Large intestine (tissue), 3 donors: ENCODE measurements at regions not wholly inside any gene's neighbourhood (a gene's known extent, or its start where the extent isn't known, plus 50 kb on each side); places are given as distances from the start of the nearest gene placed in this dataset.

Experiments
- DNase-seq, 2 donors: peaks; one replicate each; pipeline versions ENCODE4 v3.0.0 to v3.0.0-alpha.2; 2013
- H3K27ac ChIP-seq: one replicate; pipeline ENCODE4 v1.5.1; 2013; ENCODE audit warnings: low read length
- H3K27me3 ChIP-seq: 2 replicates; pipeline ENCODE4 v1.6.1; 2013; ENCODE audit warnings: low read length; ENCODE audit not compliant: control insufficient read depth, insufficient read depth
- H3K36me3 ChIP-seq: 2 replicates; pipeline ENCODE4 v1.6.1; 2013; ENCODE audit warnings: low read length; ENCODE audit not compliant: control insufficient read depth, insufficient read depth
- H3K4me1 ChIP-seq: one replicate; pipeline ENCODE4 v1.6.1; 2013; ENCODE audit warnings: low read length; ENCODE audit not compliant: control insufficient read depth, insufficient read depth
- H3K4me3 ChIP-seq: one replicate; pipeline ENCODE4 v1.5.1; 2013; ENCODE audit warnings: low read length
- H3K9me3 ChIP-seq: one replicate; pipeline ENCODE4 v1.6.1; 2013; ENCODE audit warnings: mild to moderate bottlenecking, low read depth, low read length, moderate library complexity; ENCODE audit not compliant: control insufficient read depth
- WGBS: methylation state at CpG from one replicate; pipeline ENCODE4 v1.1.5; 2013; ENCODE audit warnings: low lambda C conversion rate; ENCODE audit not compliant: insufficient coverage; 5-methylcytosine and 5-hydroxymethylcytosine counted together

DNA sequence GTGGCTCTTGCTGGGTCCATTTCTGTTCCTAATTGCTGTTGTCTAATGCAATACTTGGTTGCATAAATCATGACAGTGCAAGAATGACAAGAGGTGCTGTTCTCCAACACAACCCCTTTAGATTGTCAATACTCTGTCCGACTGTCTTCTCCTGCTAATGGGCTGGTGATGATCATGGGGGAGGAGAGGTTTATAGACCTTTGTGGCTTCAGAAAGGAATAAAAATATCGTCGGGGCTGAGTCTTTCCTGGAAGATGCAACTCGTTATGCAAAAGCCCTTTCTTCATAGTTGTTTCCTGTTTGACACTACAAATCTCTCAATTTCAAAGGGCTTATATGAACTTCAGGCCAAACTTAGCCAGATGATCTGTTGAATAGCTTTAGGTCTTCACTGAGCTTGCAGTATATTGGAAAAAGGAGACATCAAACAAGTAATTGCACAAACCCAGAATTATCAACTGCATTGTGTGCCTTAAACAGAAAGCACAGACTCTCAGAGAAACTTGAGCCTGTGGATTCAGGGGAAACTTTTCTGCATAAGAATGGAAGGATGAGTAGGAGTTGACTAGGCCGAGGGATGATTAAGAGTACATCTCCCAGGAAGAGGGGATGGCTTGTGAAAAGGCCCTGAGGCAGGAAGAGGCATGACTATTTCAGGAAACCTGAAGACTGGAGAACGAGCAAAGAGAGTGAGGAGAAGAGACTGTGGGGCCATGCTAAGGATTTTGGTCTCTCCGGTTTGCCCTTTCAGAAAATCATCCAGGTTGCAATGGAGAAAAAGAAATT, 107.6 kb downstream of the TSEN15 start:
- Histone ChIP-seq H3K9me3 (no peaks in the 10 kb centered on the region), H3K36me3 (no peaks in the 10 kb centered on the region), H3K27me3 (no peaks in the 10 kb centered on the region), H3K4me1 (no peaks in the 10 kb centered on the region), H3K4me3 (no peak overlapping the region), H3K27ac (no peak overlapping the region)
- 85% methylated on average over 3 of the region's 7 CpGs for WGBS
- no peak for DNase-seq

- WGBS = 90% methylated on average over 2 of the region's 2 CpGs
- H3K27ac ChIP-seq = no peak overlapping the region
- H3K4me1 ChIP-seq = no peaks in the 10 kb centered on the region
Observed at GRCh38 chr1:184160236-184160635, 108.7 kb downstream of the TSEN15 start.

DNA sequence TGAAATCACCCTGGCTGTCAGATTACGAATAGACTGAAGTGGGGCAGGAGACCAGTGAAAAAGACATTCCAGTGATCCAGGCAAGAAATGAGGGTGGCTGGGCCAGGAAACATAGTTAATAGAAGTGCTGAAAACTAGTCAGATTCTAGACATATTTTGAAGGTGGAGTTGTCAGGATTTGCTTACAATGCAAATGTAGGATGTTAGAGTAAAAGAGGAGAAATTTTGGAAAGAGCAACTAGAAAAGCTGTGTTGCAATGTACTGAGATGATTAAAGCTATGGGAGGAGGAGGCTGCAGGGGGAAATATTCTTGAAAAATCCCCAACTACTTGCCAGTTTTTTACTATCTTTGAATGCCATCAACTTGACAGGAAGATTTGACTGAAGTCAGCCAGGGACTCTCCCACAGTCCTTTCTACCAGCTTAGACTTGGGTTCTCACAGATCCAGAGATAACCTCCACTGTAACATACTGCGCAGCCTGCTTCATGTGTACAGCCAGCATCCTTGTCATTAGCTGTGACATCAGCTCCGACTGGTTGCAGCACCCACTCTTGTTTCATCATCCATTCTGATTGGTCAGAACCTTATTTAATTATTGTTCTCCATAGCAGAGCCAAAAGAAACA, 109.7 kb downstream of the TSEN15 start:
- Histone ChIP-seq H3K4me1 (no peaks in the 10 kb centered on the region), H3K27ac (no peak overlapping the region), H3K9me3 (no peaks in the 10 kb centered on the region), H3K4me3 (no peak overlapping the region), H3K36me3 (no peaks in the 10 kb centered on the region), H3K27me3 (no peaks in the 10 kb centered on the region)
- DNase-seq = no peak
- WGBS = no CpG with 5 or more reads among the region's 3 CpGs

More at GRCh38 chr1:184160236-184160635, 108.7 kb downstream of the TSEN15 start:
- DNase-seq = no peak
- no peaks in the 10 kb centered on the region for H3K27me3 ChIP-seq
- H3K4me3 ChIP-seq = no peak overlapping the region
- H3K9me3 ChIP-seq = no peaks in the 10 kb centered on the region
- H3K36me3 ChIP-seq = no peaks in the 10 kb centered on the region

GRCh38 chr1:184162281-184162680, 110.8 kb downstream of the TSEN15 start:
- Histone ChIP-seq H3K27ac (no peak overlapping the region), H3K9me3 (no peaks in the 10 kb centered on the region), H3K4me3 (no peak overlapping the region), H3K27me3 (no peaks in the 10 kb centered on the region), H3K36me3 (no peaks in the 10 kb centered on the region), H3K4me1 (no peaks in the 10 kb centered on the region)
- DNase-seq = no peak
- 74% methylated on average over 4 of the region's 9 CpGs for WGBS

- H3K4me1 ChIP-seq = no peaks in the 10 kb centered on the region
- H3K4me3 ChIP-seq = no peak overlapping the region
- H3K27ac ChIP-seq = no peak overlapping the region
- no peak for DNase-seq
- WGBS = no CpG with 5 or more reads among the region's 3 CpGs
- H3K9me3 ChIP-seq = no peaks in the 10 kb centered on the region
- no peaks in the 10 kb centered on the region for H3K27me3 ChIP-seq
- no peaks in the 10 kb centered on the region for H3K36me3 ChIP-seq
Observed at GRCh38 chr1:184163674-184164465, 112.3 kb downstream of the TSEN15 start.

DNA sequence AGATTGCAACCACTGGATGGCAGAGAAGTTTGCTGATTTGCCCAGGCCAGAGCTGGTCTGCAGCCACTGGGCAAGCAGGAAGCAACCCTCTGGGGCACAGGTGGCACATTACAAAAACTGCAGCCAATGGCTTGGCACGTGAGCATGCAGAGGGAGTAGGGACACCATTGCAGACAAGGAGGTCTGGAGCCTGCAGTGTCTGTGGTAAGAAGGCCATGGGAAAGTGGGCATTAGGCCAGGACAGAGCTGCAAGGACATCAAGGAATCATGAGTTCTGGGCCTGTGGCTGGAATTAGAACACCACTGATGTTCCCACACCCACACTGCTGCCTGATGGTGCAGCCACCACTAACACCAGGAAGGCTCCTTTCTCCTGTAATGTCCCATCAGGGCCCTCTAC, 113.0 kb downstream of the TSEN15 start:
- no peak for DNase-seq
- Histone ChIP-seq H3K36me3 (no peaks in the 10 kb centered on the region), H3K27ac (no peak overlapping the region), H3K9me3 (no peaks in the 10 kb centered on the region), H3K4me1 (no peaks in the 10 kb centered on the region), H3K4me3 (no peak overlapping the region), H3K27me3 (no peaks in the 10 kb centered on the region)
- WGBS = no CpG with 5 or more reads among the region's 1 CpG

GRCh38 chr1:184166485-184166884, 115.0 kb downstream of the TSEN15 start:
- H3K9me3 ChIP-seq = no peaks in the 10 kb centered on the region
- H3K4me1 ChIP-seq = no peaks in the 10 kb centered on the region
- no peaks in the 10 kb centered on the region for H3K36me3 ChIP-seq
- no peaks in the 10 kb centered on the region for H3K27me3 ChIP-seq
- no peak overlapping the region for H3K4me3 ChIP-seq
- DNase-seq = no peak
- no CpG with 5 or more reads among the region's 3 CpGs for WGBS
- H3K27ac ChIP-seq = no peak overlapping the region

DNA sequence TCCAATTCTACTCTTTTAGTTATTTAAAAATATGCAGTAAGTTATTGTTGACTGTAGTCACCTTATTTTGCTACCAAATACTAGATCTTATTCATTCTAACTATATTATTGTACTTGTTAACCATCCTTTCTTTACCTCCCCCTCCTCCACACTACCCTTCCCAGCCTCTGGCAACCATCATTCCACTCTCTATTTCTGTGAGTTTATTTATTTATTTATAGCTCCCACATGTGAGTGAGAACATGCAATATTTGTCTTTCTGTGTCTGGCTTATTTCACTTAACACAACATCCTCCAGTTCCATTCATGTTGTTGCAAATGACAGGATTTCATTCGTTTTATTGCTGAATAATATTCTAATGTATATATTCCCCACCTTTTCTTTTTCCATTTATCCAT, 115.8 kb downstream of the TSEN15 start:
- H3K4me3 ChIP-seq = no peak overlapping the region
- H3K4me1 ChIP-seq = no peaks in the 10 kb centered on the region
- WGBS = 86% methylated on average over 1 of the region's 1 CpG
- H3K27ac ChIP-seq = no peak overlapping the region
- DNase-seq = no peak
- H3K36me3 ChIP-seq = no peaks in the 10 kb centered on the region
- no peaks in the 10 kb centered on the region for H3K9me3 ChIP-seq
- no peaks in the 10 kb centered on the region for H3K27me3 ChIP-seq

DNA sequence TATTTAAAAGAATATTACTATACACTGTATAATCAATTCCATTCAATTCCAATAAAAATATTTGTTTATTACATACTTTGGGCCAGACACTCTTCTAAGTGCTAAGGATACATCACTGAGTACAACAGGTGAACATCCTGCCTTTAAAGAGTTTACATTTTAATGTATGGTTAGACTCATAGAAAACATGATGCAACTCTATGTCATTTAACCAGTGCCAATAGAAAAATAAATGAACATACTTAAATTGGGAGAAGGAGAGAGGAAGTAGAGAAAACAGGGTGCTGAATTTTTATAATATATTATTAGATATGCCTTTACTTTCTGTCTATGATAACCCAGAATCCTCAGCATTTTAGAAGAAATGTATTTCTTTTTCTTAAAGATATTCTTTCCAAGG, 119.2 kb downstream of the TSEN15 start:
- no peak for DNase-seq
- H3K9me3 ChIP-seq = no peaks in the 10 kb centered on the region
- H3K36me3 ChIP-seq = no peaks in the 10 kb centered on the region
- no peak overlapping the region for H3K4me3 ChIP-seq
- no peaks in the 10 kb centered on the region for H3K4me1 ChIP-seq
- H3K27ac ChIP-seq = no peak overlapping the region
- no peaks in the 10 kb centered on the region for H3K27me3 ChIP-seq

DNA sequence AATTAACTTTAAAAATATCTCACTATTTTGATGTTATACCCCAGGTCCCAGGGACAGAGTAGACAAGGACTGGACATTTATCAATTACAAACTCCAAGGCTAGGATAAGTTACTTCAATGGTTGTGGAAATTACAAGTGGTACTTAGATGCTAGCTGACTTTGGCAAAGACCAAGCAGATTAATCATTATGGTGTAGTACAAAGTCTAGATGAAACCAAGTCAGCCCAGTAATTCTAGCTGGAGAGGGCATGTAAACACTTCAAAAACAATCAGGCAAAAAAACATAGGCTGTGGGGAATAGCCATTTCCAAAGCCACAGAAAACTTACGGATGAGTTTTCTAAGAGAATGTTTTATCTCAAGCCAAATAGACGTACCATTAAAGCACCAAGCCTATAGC, 124.5 kb downstream of the TSEN15 start:
- Histone ChIP-seq H3K36me3 (no peaks in the 10 kb centered on the region), H3K27me3 (no peaks in the 10 kb centered on the region), H3K9me3 (no peaks in the 10 kb centered on the region), H3K4me1 (no peaks in the 10 kb centered on the region), H3K27ac (no peak overlapping the region), H3K4me3 (no peak overlapping the region)
- WGBS = no CpG with 5 or more reads among the region's 2 CpGs
- no peak for DNase-seq
